Nephron (organoid): ENCODE measurements at regions not wholly inside any gene's neighbourhood (a gene's known extent, or its start where the extent isn't known, plus 50 kb on each side); places are given as distances from the start of the nearest gene placed in this dataset.
A peak's percentile ranks its signal among the peaks of the same experiment; 100 is the strongest.
"Not testable (repeated sequence)": the region's sequence is repeated elsewhere in the genome, so short reads cannot be mapped to it uniquely, and the experiment has no call there.

Experiments used
- H3K27ac Mint-ChIP-seq, 3 experiments: 2 replicates each; pipeline ENCODE4 v1.8.0; 2020; ENCODE audit warnings: mixed read lengths in 3 of 3, mild to moderate bottlenecking in 2 of 3, moderate library complexity in 1 of 3
- H3K27me3 Mint-ChIP-seq: 2 replicates; pipeline ENCODE4 v1.8.0; 2021; ENCODE audit warnings: low read depth, mild to moderate bottlenecking, moderate library complexity, mixed read lengths
- H3K36me3 Mint-ChIP-seq: 2 replicates; pipeline ENCODE4 v1.8.0; 2020; ENCODE audit warnings: low read depth, mixed read lengths
- H3K4me1 Mint-ChIP-seq: 2 replicates; pipeline ENCODE4 v1.8.0; 2020; ENCODE audit warnings: mixed read lengths
- H3K4me3 Mint-ChIP-seq, 3 experiments: 2 replicates each; pipeline ENCODE4 v1.8.0; 2020; ENCODE audit warnings: mild to moderate bottlenecking in 3 of 3, mixed read lengths in 3 of 3, moderate library complexity in 2 of 3
- H3K9me3 Mint-ChIP-seq: 2 replicates; pipeline ENCODE4 v1.8.0; 2020; ENCODE audit warnings: mixed read lengths
- CTCF ChIP-seq, 3 experiments: fragments of 200-600 bp; sonication (generic); IDR thresholded peaks; one replicate each; pipeline ENCODE4 v1.5.0; 2021; ENCODE audit warnings: antibody characterized with exemption in 3 of 3; ENCODE audit not compliant: unreplicated experiment in 3 of 3

GRCh38 chr2:18959200-18959599 is 369.8 kb upstream of the NT5C1B start:
- Mint-ChIP-seq H3K27me3 (no peaks in the 10 kb centered on the region), H3K4me1 (no peaks in the 10 kb centered on the region), H3K9me3 (peaks cover 7% of the 10 kb centered on the region), H3K36me3 (no peaks in the 10 kb centered on the region), H3K4me3 (no peak overlapping the region), H3K27ac (no peak overlapping the region)
- TF ChIP-seq CTCF (IDR thresholded peaks at IDR 0.05; ENCODE audit: unreplicated experiment in 3 of 3): no peak

GRCh38 chr2:18957909-18958308 is 368.5 kb upstream of the NT5C1B start:
- no peak for TF ChIP-seq CTCF (IDR thresholded peaks at IDR 0.05; ENCODE audit: unreplicated experiment in 3 of 3)
- no peaks in the 10 kb centered on the region for H3K27me3 Mint-ChIP-seq
- H3K4me1 Mint-ChIP-seq: no peaks in the 10 kb centered on the region
- H3K9me3 Mint-ChIP-seq: peaks cover 6% of the 10 kb centered on the region
- H3K27ac Mint-ChIP-seq: no peak overlapping the region
- no peak overlapping the region for H3K4me3 Mint-ChIP-seq
- H3K36me3 Mint-ChIP-seq: no peaks in the 10 kb centered on the region

- peaks cover 13% of the 10 kb centered on the region for H3K4me1 Mint-ChIP-seq
- peak overlapping the region in 1 of 3 experiments; percentile 2 for H3K4me3 Mint-ChIP-seq
- peaks cover 5% of the 10 kb centered on the region for H3K9me3 Mint-ChIP-seq
- no peaks in the 10 kb centered on the region for H3K36me3 Mint-ChIP-seq
- H3K27me3 Mint-ChIP-seq: peaks cover 3% of the 10 kb centered on the region
- TF ChIP-seq CTCF (IDR thresholded peaks at IDR 0.05; ENCODE audit: unreplicated experiment in 3 of 3): no peak
- H3K27ac Mint-ChIP-seq: peak overlapping the region; percentile 53 to 73 (median 67)
These were observed 361.0 kb upstream of the NT5C1B start for GRCh38 chr2:18950361-18950851.

- H3K36me3 Mint-ChIP-seq: no peaks in the 10 kb centered on the region
- peak overlapping the region; percentile 53 to 73 (median 67) for H3K27ac Mint-ChIP-seq
- H3K9me3 Mint-ChIP-seq: no peaks in the 10 kb centered on the region
- TF ChIP-seq CTCF (IDR thresholded peaks at IDR 0.05; ENCODE audit: unreplicated experiment in 3 of 3): no peak
- no peak overlapping the region for H3K4me3 Mint-ChIP-seq
- H3K4me1 Mint-ChIP-seq: peaks cover 13% of the 10 kb centered on the region
- H3K27me3 Mint-ChIP-seq: peaks cover 3% of the 10 kb centered on the region
These were observed 360.5 kb upstream of the NT5C1B start for GRCh38 chr2:18949871-18950270.

GRCh38 chr2:18940184-18940583 is 350.8 kb upstream of the NT5C1B start:
- H3K9me3 Mint-ChIP-seq: no peaks in the 10 kb centered on the region
- no peaks in the 10 kb centered on the region for H3K4me1 Mint-ChIP-seq
- no peak overlapping the region for H3K4me3 Mint-ChIP-seq
- no peaks in the 10 kb centered on the region for H3K27me3 Mint-ChIP-seq
- TF ChIP-seq CTCF (IDR thresholded peaks at IDR 0.05; ENCODE audit: unreplicated experiment in 3 of 3): no peak
- H3K36me3 Mint-ChIP-seq: no peaks in the 10 kb centered on the region
- H3K27ac Mint-ChIP-seq: no peak overlapping the region

GRCh38 chr2:18939740-18940139 is 350.4 kb upstream of the NT5C1B start:
- H3K9me3 Mint-ChIP-seq, H3K27me3 Mint-ChIP-seq: not testable (repeated sequence)

More at GRCh38 chr2:18939740-18940139, 350.4 kb upstream of the NT5C1B start:
- H3K4me3 Mint-ChIP-seq, H3K36me3 Mint-ChIP-seq, H3K27ac Mint-ChIP-seq, H3K4me1 Mint-ChIP-seq: not testable (repeated sequence)
